ENCODE measurements at regions not wholly inside any gene's neighbourhood (a gene's known extent, or its start where the extent isn't known, plus 50 kb on each side); places are given as distances from the start of the nearest gene placed in this dataset.

DNA sequence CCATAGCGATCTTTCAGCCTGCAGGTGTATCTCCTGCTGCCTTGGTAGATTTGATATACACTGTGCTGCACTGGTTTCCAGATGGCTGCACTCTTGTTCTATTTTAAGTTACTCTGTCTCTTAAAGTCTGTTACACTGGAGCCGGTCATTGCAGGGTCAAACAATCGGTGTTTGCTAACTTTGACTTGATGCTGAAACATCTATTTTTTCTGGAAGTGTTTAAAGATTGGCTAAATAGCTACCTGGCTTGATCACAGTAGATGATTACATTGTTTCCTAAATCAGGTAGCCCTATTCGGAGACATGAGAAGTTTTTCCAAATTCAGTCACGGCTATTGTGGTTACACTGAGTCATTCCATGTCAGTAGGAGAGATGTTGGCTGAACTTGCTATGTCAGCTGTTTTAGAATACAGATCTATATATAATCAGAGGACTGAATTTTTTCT is 574.8 kb downstream of the ETV1 start:
- no peak for TF ChIP-seq EZH2 (IDR thresholded peaks at IDR 0.05)
- TF ChIP-seq POLR2AphosphoS5 (IDR thresholded peaks at IDR 0.05; ENCODE audit: borderline replicate concordance, low read depth, low read length) = no peak
